A549 (cell line): ENCODE measurements at regions not wholly inside any gene's neighbourhood (a gene's known extent, or its start where the extent isn't known, plus 50 kb on each side); places are given as distances from the start of the nearest gene placed in this dataset.

Experiments
- ATAC-seq, 2 experiments: fragments of 200-7000 bp in 1 of 2; fragments of >200 bp in 1 of 2; cut with Nextera tagmentation in 1 of 2; cut with Tn5 transposase in 1 of 2; 3 replicates each; pipeline versions ENCODE4 v1.8.0 to v1.9.1; 2018 to 2020; ENCODE audit warnings: mild to moderate bottlenecking in 1 of 2, moderate library complexity in 1 of 2
- CTCF ChIA-PET: fragments of 300-600 bp; sonication (Branson Sonifier 250); formaldehyde crosslinking; extraction: SDS; loops from one replicate; lab custom pipeline; 2021; ENCODE audit warnings: antibody characterized with exemption, inconsistent platforms; lab: Yijun Ruan, JAX
- POLR2A ChIA-PET: fragments of 350-600 bp; formaldehyde crosslinking; extraction: SDS; loops from one replicate; lab custom pipeline; 2021; ENCODE audit warnings: antibody characterized with exemption, inconsistent platforms; lab: Yijun Ruan, JAX
- DNase-seq, 2 experiments: peaks; one replicate each; pipeline versions ENCODE4 v3.0.0 to v3.0.0-alpha.2; 2011 to 2016; ENCODE audit warnings: low read depth in 1 of 2, low spot score in 1 of 2
- FAIRE-seq: peaks from 2 replicates; lab custom pipeline; 2011; peaks lifted over from hg19 to GRCh38; lab: Jason Lieb, UNC
- H3K27ac ChIP-seq, 2 experiments: fragments of >200 bp; sonication (Bioruptor Twin); formaldehyde crosslinking; 3 replicates each; pipeline ENCODE4 v1.5.1; 2016 to 2017
- H3K4me1 ChIP-seq: fragments of >200 bp; sonication (Bioruptor Twin); formaldehyde crosslinking; 3 replicates; pipeline ENCODE4 v1.6.1; 2016
- H3K4me2 ChIP-seq: fragments of >200 bp; sonication (Bioruptor Twin); formaldehyde crosslinking; 3 replicates; pipeline ENCODE4 v1.6.1; 2016
- H3K4me3 ChIP-seq: fragments of >200 bp; sonication (Bioruptor Twin); formaldehyde crosslinking; 3 replicates; pipeline ENCODE4 v1.5.1; 2016
- H3K9me3 ChIP-seq: fragments of >200 bp; sonication (Bioruptor Twin); formaldehyde crosslinking; 3 replicates; pipeline ENCODE4 v1.6.1; 2016
- ATOH8 ChIP-seq: fragments of 250-450 bp; sonication (Bioruptor Pico); IDR thresholded peaks from 2 replicates; pipeline ENCODE4 v1.5.0; 2020; ENCODE audit warnings: low read depth, mild to moderate bottlenecking, moderate library complexity
- CBX8 ChIP-seq: fragments of 200-600 bp; sonication (generic); IDR thresholded peaks from 2 replicates; pipeline ENCODE4 v1.6.1; 2016
- CHD2 ChIP-seq: fragments of 150-350 bp; IDR thresholded peaks from 2 replicates; pipeline ENCODE4 v1.6.1; 2014; ENCODE audit warnings: low read length; ENCODE audit not compliant: partially characterized antibody
- CHD4 ChIP-seq: fragments of 200-600 bp; sonication (generic); IDR thresholded peaks from 2 replicates; pipeline ENCODE4 v1.6.1; 2016; ENCODE audit warnings: antibody characterized with exemption, mild to moderate bottlenecking, borderline replicate concordance
- EHF ChIP-seq: fragments of 250-450 bp; sonication (Bioruptor Pico); IDR thresholded peaks from 2 replicates; pipeline ENCODE4 v1.5.0; 2020; ENCODE audit warnings: mild to moderate bottlenecking
- EHMT2 ChIP-seq: fragments of 200-600 bp; sonication (generic); IDR thresholded peaks from 2 replicates; pipeline ENCODE4 v1.6.1; 2016; ENCODE audit warnings: antibody characterized with exemption, low read depth, mild to moderate bottlenecking, moderate library complexity
- ELK1 ChIP-seq: fragments of 150-350 bp; IDR thresholded peaks from 2 replicates; pipeline ENCODE4 v1.6.1; 2014; ENCODE audit warnings: low read depth, mild to moderate bottlenecking, low read length
- EP300 ChIP-seq, 2 experiments: fragments of >200 bp; sonication (Bioruptor Twin); formaldehyde crosslinking; IDR thresholded peaks; 2 replicates in 1 of 2; 3 replicates in 1 of 2; pipeline ENCODE4 v1.6.1; 2016 to 2017
- ESRRA ChIP-seq: fragments of 150-350 bp; IDR thresholded peaks from 2 replicates; pipeline ENCODE4 v1.6.1; 2014; ENCODE audit warnings: mild to moderate bottlenecking, low read length, borderline replicate concordance
- FOSB ChIP-seq: fragments of 250-450 bp; sonication (Bioruptor Pico); IDR thresholded peaks from 2 replicates; pipeline ENCODE4 v1.5.0; 2020; ENCODE audit warnings: mild to moderate bottlenecking, moderate library complexity
- FOXS1 ChIP-seq: fragments of 250-450 bp; sonication (Bioruptor Pico); IDR thresholded peaks from 2 replicates; pipeline ENCODE4 v1.5.0; 2020; ENCODE audit warnings: mild to moderate bottlenecking, moderate library complexity
- GATA3 ChIP-seq: IDR thresholded peaks from 2 replicates; pipeline ENCODE4 v1.6.1; 2012; ENCODE audit warnings: borderline replicate concordance
- HOXB13 ChIP-seq: fragments of 250-450 bp; sonication (Bioruptor Pico); IDR thresholded peaks from 2 replicates; pipeline ENCODE4 v1.5.0; 2020; ENCODE audit warnings: low read depth, mild to moderate bottlenecking, moderate library complexity
- KDM1A ChIP-seq: fragments of 200-600 bp; sonication (generic); IDR thresholded peaks from 2 replicates; pipeline ENCODE4 v1.6.1; 2016; ENCODE audit warnings: low read depth, mild to moderate bottlenecking
- NR3C1 ChIP-seq: fragments of >200 bp; sonication (Bioruptor Twin); formaldehyde crosslinking; IDR thresholded peaks from 3 replicates; pipeline ENCODE4 v1.6.1; 2017
- POLR2A ChIP-seq: IDR thresholded peaks from 2 replicates; pipeline ENCODE4 v1.6.1; 2012; ENCODE audit warnings: mild to moderate bottlenecking, low read length
- POLR2AphosphoS2 ChIP-seq: conservative IDR thresholded peaks from 2 replicates; pipeline ENCODE4 v1.6.1; 2012; ENCODE audit warnings: low read length, improper control_type of control experiment, inconsistent platforms
- RARB ChIP-seq: fragments of 250-450 bp; sonication (Bioruptor Pico); IDR thresholded peaks from 2 replicates; pipeline ENCODE4 v1.8.0; 2021; ENCODE audit warnings: mild to moderate bottlenecking, moderate library complexity
- REST ChIP-seq: fragments of 200-600 bp; sonication (generic); IDR thresholded peaks from 2 replicates; pipeline ENCODE4 v1.6.1; 2016; ENCODE audit warnings: antibody characterized with exemption, mild to moderate bottlenecking, moderate library complexity
- RFX5 ChIP-seq: fragments of 450-650 bp; IDR thresholded peaks from 2 replicates; pipeline ENCODE4 v1.7.1; 2014; ENCODE audit warnings: antibody characterized with exemption, mild to moderate bottlenecking, moderate library complexity
- RNF2 ChIP-seq: fragments of 200-600 bp; sonication (generic); IDR thresholded peaks from 2 replicates; pipeline ENCODE4 v1.6.1; 2016; ENCODE audit warnings: low read depth, mild to moderate bottlenecking, antibody characterized with exemption, moderate library complexity, borderline replicate concordance
- SMC3 ChIP-seq: fragments of >200 bp; sonication (Bioruptor Twin); formaldehyde crosslinking; IDR thresholded peaks from 3 replicates; pipeline ENCODE4 v1.6.1; 2018; ENCODE audit warnings: inconsistent platforms
- TP53 ChIP-seq: fragments of 250-450 bp; sonication (Bioruptor Pico); IDR thresholded peaks from 2 replicates; pipeline ENCODE4 v1.5.0; 2021; ENCODE audit warnings: mild to moderate bottlenecking, moderate library complexity
- ZC3H11A ChIP-seq: fragments of 450-650 bp; IDR thresholded peaks from 2 replicates; pipeline ENCODE4 v1.6.1; 2014; ENCODE audit warnings: antibody characterized with exemption, mild to moderate bottlenecking
- ZFP36 ChIP-seq: fragments of 450-650 bp; IDR thresholded peaks from 2 replicates; pipeline ENCODE4 v1.6.1; 2014; ENCODE audit warnings: borderline replicate concordance; ENCODE audit not compliant: partially characterized antibody
- WGBS: methylation state at CpG from one replicate; pipeline ENCODE4 v1.1.6; 2017; ENCODE audit errors: missing lambda C conversion rate; 5-methylcytosine and 5-hydroxymethylcytosine counted together
- TF ChIP-seq, protein P1 (sequence below): fragments of >200 bp; sonication (Bioruptor Twin); formaldehyde crosslinking; IDR thresholded peaks from 3 replicates; pipeline ENCODE4 v1.5.1; 2016
- TF ChIP-seq, protein P2 (sequence below): fragments of >200 bp; sonication (Bioruptor Twin); formaldehyde crosslinking; IDR thresholded peaks from 3 replicates; pipeline ENCODE4 v1.6.1; 2016
- TF ChIP-seq, protein P3 (sequence below): fragments of 450-650 bp; IDR thresholded peaks from 2 replicates; pipeline ENCODE4 v1.6.1; 2014; ENCODE audit warnings: antibody characterized with exemption

- H3K27ac ChIP-seq = no peak overlapping the region
- WGBS = 22% methylated on average over 8 of the region's 8 CpGs
- H3K4me1 ChIP-seq = no peaks in the 10 kb centered on the region
- DNase-seq (no peak), ATAC-seq (no peak), FAIRE-seq (no peak)
- TF ChIP-seq, protein P1, sequence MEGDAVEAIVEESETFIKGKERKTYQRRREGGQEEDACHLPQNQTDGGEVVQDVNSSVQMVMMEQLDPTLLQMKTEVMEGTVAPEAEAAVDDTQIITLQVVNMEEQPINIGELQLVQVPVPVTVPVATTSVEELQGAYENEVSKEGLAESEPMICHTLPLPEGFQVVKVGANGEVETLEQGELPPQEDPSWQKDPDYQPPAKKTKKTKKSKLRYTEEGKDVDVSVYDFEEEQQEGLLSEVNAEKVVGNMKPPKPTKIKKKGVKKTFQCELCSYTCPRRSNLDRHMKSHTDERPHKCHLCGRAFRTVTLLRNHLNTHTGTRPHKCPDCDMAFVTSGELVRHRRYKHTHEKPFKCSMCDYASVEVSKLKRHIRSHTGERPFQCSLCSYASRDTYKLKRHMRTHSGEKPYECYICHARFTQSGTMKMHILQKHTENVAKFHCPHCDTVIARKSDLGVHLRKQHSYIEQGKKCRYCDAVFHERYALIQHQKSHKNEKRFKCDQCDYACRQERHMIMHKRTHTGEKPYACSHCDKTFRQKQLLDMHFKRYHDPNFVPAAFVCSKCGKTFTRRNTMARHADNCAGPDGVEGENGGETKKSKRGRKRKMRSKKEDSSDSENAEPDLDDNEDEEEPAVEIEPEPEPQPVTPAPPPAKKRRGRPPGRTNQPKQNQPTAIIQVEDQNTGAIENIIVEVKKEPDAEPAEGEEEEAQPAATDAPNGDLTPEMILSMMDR = no peak
- TF ChIP-seq ZC3H11A = no peak
- TF ChIP-seq HOXB13 = no peak
- TF ChIP-seq REST = no peak
- TF ChIP-seq GATA3 = no peak
- TF ChIP-seq, protein P2, sequence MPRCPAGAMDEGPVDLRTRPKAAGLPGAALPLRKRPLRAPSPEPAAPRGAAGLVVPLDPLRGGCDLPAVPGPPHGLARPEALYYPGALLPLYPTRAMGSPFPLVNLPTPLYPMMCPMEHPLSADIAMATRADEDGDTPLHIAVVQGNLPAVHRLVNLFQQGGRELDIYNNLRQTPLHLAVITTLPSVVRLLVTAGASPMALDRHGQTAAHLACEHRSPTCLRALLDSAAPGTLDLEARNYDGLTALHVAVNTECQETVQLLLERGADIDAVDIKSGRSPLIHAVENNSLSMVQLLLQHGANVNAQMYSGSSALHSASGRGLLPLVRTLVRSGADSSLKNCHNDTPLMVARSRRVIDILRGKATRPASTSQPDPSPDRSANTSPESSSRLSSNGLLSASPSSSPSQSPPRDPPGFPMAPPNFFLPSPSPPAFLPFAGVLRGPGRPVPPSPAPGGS = no peak
- TF ChIP-seq CBX8 = no peak
- TF ChIP-seq CHD2 = no peak
- TF ChIP-seq NR3C1 = no peak
- TF ChIP-seq EHMT2 = no peak
- TF ChIP-seq CHD4 = no peak
- TF ChIP-seq ZFP36 = no peak
- TF ChIP-seq EP300 (IDR thresholded peaks at IDR 0.05) = no peak
- no peak for TF ChIP-seq RARB (CRISPR knock-in tag)
- no peak for TF ChIP-seq TP53
- no peak for TF ChIP-seq SMC3
- no peak overlapping the region for H3K4me3 ChIP-seq
- ChIA-PET POLR2A (no interaction called here), CTCF (no interaction called here)
- no peaks in the 10 kb centered on the region for H3K9me3 ChIP-seq
- no peak overlapping the region for H3K4me2 ChIP-seq
Observed at GRCh38 chr5:158203261-158203660, 344.3 kb upstream of the CLINT1 start.

DNA sequence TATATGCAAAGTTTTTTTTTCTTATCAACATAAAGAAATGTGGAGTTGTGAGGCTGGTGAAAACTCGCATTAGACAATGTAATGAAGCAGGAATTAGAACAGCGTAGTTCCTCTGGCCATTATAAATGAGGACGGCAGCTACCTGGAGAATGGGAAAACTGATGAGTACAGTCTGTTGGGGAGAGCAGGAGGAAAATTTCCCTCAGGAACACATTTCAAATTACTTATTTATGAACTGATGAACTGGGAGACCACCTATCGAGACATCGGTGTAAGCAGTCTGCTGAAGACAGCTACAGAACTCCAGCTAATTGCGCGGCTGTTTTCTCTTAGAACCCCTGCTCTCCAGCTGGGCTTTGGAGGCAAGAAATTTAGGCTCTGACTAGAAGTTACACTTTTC is 343.9 kb upstream of the CLINT1 start:
- no peak for ATAC-seq
- H3K4me1 ChIP-seq = no peaks in the 10 kb centered on the region
- POLR2A ChIA-PET = no interaction called here
- no peak overlapping the region for H3K4me3 ChIP-seq
- WGBS = 71% methylated on average over 7 of the region's 7 CpGs
- DNase-seq = no peak
- H3K4me2 ChIP-seq = no peak overlapping the region
- no peaks in the 10 kb centered on the region for H3K9me3 ChIP-seq
- CTCF ChIA-PET = interaction anchor here (0.5 to 1.2 kb wide), 2 partner anchors 660 to 930 kb away, joined by 3 read pairs; no protein-coding TSS in a partner anchor
- FAIRE-seq = no peak
- no peak overlapping the region for H3K27ac ChIP-seq
- TF ChIP-seq KDM1A (no peak), FOXS1 (CRISPR knock-in tag) (no peak), POLR2AphosphoS2 (no peak), ELK1 (no peak), FOSB (no peak), ZC3H11A (no peak), RFX5 (no peak), RNF2 (no peak), ATOH8 (CRISPR knock-in tag) (no peak), POLR2A (no peak), EHF (no peak), ESRRA (no peak), CHD2 (no peak)
- TF ChIP-seq, protein P3, sequence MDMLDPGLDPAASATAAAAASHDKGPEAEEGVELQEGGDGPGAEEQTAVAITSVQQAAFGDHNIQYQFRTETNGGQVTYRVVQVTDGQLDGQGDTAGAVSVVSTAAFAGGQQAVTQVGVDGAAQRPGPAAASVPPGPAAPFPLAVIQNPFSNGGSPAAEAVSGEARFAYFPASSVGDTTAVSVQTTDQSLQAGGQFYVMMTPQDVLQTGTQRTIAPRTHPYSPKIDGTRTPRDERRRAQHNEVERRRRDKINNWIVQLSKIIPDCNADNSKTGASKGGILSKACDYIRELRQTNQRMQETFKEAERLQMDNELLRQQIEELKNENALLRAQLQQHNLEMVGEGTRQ = no peak
